Activated naive CD4-positive, alpha-beta T cell treated with anti-CD3 and anti-CD28 coated beads, Interleukin-2, amount 50 U/mL, for 16 hours (primary cell): ENCODE measurements at regions not wholly inside any gene's neighbourhood (a gene's known extent, or its start where the extent isn't known, plus 50 kb on each side); places are given as distances from the start of the nearest gene placed in this dataset.
"Not testable (repeated sequence)": the region's sequence is repeated elsewhere in the genome, so short reads cannot be mapped to it uniquely, and the experiment has no call there.

ENCODE experiments used
- DNase-seq: peaks from one replicate; pipeline ENCODE4 v3.0.0-alpha.2; 2020

DNA sequence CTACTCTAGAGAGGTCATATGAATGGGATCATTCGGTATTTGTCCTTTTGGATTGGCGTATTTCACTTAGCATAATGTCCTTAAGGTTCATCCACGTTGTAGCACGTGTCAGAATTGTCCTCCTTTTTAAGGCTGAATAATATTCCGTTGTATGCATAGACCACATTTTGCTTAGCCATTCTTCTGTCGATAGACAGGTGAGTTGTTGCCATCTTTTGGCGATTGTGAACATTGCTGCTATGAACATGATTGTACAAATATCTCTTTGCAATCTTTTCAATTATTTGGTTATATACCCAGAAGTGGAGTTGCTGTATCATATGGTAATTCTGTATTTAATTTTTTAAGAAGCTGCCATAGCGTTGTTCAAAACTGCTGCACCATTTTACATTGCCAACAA lies 52.4 kb upstream of the GOLGA8J start:
- DNase-seq = no peak

DNA sequence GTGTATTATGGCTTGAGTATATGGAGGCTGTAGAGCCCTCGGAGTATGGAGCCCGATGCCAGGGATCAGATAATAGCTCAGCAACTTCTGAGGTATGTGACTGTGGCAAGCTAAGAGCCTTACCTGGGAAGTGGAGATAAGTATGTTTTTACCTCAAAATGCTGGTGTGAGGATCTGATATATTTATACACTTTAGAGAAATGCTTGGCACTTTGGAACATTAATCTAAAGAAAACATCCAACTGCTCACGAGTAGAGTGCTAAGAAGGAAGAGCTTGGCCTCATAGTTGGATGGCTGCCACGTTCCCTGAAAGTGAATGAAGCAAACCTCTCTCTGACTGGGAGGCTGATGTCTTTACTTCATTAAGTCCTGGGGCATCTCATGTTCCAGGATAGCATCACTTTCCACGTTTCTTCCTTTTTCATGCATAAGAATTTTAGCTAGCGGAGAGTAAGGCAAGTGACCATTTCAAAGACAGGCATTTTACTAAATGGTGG lies 58.9 kb upstream of the GOLGA8J start:
- no peak for DNase-seq

DNA sequence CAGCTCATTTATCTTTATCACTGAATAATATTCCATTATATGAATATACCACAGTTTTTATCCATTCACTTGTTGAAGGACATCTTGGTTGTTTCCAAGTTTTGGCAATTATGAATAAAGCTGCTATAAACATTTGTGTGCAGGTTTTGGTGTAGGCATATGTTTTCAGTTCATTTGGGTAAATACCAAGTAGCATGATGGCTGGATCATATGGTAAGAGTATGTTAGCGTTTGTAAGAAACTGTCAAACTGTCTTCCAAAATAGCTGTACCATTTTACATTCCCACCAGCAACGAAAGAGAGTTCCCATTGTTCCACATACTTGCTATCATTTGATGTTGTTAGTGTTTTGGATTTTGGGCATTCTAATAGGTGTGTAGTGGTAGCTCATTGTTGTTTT lies 72.0 kb upstream of the GOLGA8J start:
- DNase-seq = no peak

DNA sequence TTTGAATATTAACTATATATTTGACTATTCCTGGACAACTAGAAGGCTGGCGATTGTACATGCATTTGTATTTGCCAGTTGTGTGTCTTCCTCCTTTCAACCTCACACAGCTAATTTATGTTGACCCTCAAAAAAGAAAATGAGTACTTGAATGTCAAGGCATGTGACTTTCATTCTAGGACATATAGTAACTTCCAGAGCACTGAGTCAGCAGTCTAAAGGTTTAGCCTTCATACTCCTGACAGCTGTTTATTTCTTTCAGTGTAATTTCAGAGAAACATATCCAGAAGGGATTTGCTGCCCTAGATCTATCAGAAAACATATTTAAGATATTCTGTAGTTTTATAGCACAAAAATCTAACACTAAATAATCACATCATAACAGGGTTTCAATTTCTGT lies 74.6 kb upstream of the GOLGA8J start:
- no peak for DNase-seq

DNA sequence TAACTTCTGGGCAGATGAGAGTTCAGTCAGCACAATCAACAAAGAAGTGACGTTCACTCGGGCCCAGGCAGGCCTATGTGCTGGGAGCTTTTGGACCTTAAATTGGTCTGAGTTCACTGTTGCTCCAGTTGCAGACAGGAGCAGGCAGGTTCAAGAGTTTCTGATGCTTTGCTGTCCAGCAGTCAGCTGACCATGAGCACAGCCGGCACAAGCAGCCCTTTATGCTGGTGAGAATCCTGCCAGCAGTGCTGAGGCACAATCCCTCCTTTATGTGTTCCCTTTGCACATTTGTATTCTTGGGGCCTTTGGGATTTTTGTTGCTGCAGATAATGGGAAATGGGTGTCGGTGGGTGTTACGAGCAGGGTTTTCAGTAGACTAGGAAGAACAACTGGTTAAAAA lies 81.2 kb upstream of the GOLGA8J start:
- no peak for DNase-seq

DNA sequence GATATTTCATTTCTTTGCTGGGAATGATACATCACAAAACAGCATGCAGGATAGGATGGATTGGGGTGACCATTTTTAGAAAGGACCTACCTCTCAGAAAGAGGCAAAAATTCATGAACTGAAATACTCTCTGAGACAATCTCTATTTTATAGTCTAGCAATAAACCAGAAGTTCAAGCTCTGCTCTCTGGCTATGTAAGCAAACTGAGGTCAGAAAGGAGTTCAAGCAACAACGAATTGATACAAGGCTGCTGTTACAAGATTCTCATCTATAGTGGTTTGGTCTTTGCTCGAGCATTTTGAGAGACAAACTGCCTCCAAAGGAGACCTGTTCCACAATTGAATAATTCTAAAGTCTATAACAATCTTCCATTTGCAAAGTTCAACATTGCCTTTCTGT lies 84.7 kb upstream of the GOLGA8J start:
- no peak for DNase-seq

DNA sequence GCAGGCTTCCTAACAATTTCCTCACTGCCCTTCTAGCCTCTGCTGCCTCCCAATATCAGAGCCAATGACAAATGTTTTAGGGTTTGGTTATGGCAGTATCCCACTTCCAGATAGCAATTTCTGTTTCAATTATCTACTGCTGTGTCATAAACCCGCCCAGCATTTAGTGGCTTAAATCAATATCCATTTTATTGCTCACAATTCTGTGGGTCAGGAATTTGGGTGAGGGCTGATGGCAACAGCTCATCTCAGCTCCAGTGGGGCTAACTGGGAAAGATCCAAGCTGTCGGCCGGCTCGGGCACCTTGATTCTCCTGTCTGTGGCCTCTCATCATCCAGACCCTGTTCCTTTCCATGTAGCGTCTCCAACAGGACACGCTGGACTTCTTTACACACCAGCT lies 85.3 kb upstream of the GOLGA8J start:
- no peak for DNase-seq

DNA sequence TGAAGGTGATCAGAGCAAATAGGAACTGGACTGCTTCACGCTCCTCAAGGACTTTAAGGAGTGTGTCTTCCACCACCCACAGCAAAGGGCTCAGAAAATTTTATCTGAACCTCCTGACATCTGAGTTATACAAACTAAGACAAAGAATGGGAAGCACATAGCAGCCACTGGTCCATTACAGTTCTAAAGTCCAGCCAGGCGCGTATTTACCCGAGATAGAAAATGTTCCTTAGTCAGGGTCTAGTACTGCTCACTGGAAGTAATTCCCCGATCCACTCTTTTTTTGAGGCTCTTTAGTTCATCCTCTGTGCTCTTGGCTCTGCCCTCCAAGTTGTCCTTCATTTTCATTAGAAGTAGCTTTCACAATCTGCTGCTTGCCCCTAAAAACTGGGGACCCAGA lies 88.5 kb upstream of the GOLGA8J start:
- no peak for DNase-seq

DNA sequence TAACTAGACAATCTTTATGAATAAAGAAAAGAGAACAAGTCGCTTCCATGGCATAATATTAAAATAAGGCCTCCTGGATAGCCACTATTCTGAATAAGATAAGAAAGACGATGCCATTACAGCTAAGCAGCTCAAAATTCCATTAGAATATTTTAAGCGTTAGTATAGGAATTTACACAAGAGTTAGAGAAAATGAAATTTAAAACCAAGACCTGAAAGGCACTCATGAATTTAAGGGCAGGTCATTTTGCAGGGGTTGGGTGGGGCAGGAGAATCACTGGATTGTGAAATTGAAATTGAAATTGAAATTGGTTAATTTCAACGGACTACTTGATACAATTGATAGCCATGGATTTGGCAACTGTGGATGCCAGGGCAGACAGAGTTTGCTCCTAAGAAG lies 91.8 kb upstream of the GOLGA8J start:
- no peak for DNase-seq

DNA sequence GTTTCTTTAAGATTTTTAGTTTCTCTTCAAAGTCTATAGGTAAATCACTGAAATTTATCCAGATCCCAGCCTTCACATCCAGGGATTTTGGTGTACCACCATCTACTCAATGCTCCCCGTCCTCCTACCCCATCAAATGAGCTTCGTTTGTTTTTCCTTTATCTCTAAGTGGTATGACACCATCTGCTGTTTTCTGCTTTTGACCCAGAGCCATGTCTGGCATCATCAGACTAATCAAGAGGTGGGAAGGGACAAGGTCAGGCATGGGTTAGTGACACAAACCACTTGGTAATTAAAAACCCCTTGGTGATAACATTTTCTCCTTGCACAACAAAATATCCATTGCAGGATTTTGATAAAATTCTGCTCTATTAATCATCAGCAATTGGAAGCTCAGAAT lies 92.7 kb upstream of the GOLGA8J start:
- no peak for DNase-seq

DNA sequence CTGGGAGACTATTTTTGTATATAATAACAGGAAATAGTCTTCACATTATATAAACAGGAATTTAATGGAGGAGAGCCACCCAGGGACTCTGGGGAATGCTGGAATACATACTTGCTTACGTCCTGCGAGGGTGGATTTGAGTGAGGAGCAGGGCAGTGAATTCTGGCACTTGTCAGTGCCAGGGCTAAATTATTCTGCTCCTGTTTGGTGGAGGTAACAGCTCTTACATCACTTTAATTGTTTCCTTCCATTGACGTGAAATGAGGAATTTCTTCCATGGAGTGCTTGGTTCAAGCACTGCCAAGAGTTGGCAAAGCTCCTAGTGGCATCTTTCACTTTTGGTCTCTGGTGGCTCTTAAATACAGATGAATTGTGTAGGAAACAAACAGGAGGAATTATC lies 94.1 kb upstream of the GOLGA8J start:
- no peak for DNase-seq

DNA sequence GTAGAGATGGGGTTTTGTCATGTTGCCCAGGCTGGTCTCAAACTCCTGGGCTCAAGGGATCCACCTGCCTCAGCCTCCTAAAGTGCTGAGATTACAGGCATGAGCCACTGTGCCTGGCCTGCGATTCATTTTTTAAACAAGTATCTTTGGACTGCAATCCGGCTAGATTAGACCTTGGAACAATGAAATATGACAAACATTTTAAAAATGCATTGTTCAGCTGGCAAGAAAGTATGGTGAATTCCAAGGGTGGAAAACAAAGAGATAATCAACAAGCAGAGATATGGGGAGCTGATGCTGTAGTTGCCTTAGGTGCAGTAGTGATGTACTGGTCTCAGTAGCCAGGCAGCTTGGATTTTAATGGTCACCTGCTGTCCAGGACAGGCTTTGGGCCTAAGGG lies 95.8 kb upstream of the GOLGA8J start:
- no peak for DNase-seq

DNA sequence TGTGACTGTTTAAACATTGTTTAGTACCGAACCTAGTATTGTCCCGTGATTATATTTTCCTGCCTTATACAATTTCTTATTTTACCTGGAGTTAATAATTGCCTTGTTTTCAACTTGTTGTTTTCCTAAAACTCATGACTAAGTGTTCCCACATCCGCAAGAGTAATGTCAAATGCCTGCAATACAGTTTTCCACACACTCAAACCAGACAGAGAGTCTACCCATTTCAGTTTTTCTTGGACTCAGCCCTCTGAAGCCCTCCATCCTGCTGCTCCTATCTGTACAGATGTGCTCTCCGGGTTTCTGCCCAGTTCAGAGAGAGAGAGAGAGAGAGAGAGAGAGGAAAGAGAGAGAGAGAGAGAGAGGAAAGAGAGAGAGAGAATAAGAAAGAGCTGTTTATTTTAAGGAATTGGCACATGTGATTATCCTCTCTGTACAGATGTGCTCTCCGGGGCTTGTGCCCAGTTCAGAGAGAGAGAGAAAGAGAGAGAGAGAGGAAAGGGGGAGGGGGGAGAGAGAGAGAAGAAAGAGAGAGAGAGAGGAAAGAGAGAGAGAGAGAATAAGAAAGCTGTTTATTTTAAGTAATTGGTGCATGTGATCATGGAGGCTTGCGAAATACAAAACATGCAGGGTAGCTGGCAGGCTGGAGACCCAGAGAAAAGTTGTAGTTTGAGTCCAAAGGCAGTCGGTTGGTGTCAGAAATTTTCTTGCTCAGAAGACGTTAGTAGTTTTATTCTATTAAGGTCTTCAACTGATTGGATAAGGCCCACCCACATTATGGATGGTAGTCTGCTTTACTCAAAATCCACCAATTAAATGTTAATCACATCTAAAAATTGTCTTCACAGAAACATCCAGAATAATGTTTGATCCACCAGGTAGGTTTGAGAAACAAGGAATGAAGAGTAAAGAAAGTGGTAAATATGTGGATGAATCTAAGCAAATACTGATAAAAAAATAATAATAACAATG lies 104.1 kb upstream of the GOLGA8J start:
- DNase-seq = no peak

DNA sequence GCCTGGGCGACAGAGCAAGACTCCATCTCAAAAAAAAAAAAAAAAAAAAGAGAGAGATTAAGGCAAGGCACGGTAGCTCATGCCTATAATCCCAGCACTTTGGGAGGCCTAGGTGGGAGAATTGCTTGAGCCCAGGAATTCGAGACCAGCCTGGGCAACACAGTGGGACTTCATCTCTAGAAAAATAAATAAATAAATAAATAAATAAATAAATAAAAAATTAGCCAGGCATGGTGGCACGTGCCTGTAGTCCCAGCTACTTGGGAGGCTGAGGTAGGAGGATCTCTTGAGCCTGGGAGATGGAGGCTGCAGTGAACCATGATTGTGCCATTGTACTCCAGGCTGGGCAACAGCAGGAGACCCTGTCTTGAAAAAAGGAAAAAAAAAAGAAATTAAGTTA lies 108.7 kb upstream of the GOLGA8J start:
- DNase-seq = not testable (repeated sequence)

DNA sequence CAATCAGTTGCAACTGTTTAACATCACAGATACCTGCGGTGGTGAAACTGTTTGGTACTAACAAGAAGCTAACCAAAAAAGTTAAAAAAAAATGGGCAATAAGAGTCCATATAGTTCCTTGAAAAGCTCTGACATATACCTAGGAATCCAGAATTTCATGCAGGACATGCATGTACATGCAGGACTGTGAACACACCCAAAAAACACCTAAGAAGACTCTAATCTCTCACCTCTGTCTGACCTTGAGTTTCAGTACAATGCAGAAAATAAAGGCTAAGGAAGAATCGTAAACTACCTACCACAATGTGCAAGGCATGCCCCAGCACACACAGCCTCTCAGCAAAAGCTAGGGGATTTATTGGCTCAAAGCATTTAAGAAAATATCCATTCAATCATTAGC lies 110.7 kb upstream of the GOLGA8J start:
- DNase-seq = no peak

DNA sequence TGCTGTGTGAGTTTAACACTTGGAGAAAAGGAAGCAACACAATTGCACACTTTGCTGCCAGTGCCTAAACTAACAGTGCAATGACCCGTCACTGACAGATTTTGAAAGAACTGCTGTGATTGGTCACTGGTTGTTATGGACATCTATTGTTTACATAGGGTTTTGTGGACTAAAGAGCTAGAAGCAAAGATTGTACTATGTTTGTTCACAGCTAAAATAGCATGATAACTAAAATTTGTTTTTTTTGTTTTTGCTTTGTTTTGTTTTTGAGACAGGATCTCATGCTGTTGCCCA lies 112.4 kb upstream of the GOLGA8J start:
- DNase-seq = no peak

DNA sequence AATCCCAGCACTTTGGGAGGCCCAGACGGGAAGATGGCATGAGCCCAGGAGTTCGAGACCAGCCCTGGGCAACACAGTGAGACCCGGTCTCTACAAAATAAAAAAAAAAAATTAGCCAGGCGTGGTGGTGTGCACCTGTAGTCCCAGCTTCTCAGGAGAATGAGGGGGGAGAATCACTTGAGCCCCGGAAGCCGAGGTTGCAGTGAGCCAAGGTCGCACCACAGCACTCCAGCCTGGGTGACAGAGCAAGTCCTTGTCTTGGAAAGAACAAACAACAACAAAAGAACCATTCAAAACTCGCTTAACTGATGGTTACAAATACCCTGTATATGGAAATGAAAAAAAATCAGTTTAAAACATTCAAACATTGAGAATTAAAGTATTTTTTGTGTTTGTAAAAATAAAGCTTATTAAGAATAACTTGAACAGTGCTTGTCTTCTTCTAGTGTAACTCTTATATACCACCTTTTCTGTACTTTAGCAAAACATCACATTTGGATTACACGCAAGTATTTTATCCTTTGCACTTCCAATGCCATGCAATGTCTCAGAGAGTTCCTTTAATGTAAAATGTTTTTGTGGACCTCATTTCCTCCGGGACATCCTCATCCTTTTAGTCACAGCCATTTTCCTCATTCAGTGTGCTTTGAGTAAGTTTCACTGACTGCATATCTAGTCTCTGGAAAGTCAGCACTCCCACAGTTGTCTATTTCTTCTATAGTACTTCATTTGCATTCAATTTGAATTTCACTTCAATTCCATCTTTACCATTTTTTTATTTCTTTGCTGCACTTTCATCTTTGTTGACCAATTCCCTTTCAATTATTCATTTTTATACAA lies 113.0 kb upstream of the GOLGA8J start:
- no peak for DNase-seq

DNA sequence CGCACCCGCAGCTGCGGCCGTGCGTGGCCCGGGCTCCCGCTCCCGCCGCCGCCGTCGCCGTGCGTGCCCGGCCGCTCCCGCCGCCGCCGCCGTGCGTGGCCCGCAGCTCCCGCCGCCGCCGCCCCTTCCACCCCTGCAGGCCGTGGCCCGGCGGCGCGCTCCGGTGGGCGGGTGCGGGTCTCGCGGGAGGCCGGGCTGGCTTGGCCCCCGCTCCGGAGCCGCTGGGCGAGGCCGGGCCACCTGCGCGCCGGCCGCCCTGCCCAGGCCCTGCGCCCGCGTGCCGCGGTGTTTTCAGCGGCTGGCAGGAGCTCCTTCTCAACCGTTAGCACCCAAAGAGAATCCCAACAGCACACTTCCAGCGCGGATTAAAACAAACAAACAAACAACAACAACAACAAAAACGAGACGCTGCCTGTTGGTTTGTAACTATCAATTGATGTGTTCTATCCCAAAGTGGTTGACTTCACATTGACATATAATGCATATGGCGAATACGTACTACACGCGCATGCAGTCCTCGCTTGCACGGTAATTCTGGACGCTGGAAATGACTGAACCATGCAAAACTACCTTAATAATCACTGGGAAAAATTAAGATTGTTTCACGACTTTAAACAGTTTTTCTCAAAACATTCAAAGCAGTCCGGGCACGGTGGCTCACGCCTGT lies 113.7 kb upstream of the GOLGA8J start:
- DNase-seq = no peak

DNA sequence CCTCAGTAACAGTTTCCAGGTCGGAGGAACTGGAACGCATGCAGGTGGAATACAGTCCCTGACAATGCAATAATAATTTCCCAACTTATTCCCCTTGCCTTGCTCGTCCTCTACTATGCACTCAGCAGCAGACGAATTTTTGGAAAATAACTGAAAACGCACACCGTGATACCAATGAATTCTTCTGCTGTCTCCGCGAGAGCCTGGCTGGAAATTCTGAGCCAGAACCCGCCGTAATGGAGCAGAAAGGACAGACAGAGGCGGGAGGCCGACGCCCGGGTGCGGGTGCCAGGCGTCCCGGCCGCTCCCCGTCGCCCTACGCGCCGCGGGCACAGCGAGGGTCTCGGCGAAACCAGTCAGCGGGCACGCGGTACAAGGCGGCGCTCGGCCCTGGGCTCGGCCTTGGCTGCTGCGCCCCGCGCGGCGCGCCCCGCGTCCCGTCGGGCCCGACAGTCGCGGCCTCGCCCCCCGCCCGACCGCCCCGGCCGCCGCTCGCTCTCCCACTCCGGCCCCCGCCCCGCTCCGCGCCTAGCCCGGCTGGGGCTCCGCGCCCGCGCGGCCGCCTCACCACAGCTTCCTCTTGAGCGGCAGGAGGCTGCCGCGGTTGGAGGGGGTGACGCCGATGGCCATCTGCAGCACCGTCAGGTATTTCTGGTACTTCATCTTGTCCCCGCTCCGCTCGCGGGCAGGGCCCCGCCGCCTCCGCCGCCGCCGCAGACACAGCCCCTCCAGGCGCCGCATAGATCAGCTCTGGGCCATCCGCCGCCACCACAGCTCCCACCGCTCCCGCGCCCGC lies 114.5 kb upstream of the GOLGA8J start:
- DNase-seq = no peak

DNA sequence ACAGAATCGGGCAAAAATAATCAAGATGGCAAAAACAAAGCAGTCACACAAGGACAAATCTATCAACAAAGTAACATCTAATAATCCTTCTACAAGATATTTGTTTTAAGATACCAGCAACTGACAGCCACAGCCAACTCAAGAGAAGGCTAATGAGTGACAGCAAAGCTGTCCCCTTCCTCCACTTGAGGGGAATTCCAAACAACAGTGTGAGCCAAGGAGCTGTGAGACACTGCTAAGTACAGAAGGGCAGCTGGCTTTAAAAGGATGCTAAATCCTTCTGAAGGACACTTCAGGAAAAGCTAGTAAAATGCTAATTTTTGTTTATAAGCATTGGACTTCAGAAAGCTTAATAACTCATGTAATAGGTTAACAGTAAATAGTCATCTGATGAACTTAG lies 120.3 kb upstream of the GOLGA8J start:
- DNase-seq = no peak

DNA sequence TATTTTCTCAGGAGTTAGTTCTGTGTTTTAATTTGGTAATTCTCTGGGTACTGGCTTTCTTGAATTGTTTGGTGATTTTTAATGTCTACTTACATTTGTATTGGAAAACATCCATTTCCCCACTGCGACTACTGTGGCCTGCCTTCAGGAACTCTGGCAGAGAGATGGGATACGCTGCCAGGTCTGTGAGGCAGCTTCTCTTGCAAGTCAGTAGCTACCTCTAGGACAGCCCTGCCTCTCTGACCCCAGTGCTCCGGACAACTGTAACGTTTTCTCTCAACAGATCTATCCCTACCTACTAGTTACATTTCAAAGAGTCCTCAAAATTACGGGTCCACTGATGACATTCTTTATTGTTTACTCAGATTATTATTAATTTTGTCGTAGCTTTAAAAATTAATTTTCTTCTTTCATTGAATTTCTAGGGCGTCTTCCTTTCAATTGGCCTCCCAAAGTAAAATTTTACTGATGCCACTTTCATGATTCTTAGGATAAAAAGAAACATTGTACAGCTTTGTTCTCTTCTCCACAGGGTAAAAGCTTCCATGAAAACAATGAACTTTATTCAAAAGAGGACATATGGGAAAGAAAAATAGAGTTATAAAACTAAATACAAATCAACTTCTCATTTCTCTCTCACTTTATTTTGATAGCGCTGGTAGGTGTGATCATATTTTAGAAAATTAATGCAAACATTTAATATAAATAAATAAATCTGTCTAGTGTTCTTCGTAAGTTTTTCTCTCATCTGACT lies 123.2 kb upstream of the GOLGA8J start:
- no peak for DNase-seq

DNA sequence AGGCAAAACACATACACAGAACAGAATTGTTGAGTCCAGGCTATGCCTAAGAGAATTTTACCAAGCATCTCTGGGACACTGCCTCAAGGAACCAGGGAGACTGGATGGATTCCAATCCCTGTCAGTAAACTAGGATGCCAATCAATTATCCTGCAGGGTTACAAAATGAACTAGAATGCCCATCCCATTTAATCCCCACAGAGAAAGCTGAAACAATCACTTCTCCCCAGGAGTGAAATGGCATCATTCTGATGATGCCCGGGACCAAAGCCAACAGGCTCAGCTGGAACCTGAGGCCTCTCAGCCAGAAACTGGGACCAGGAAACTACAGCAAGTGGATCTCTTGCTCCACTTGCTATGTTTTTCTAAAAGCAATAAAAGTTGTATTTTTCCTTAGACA lies 130.0 kb upstream of the TJP1 start:
- no peak for DNase-seq
